ENCODE measurements at regions not wholly inside any gene's neighbourhood (a gene's known extent, or its start where the extent isn't known, plus 50 kb on each side); places are given as distances from the start of the nearest gene placed in this dataset.
"Not testable (repeated sequence)": the region's sequence is repeated elsewhere in the genome, so short reads cannot be mapped to it uniquely, and the experiment has no call there.

DNA sequence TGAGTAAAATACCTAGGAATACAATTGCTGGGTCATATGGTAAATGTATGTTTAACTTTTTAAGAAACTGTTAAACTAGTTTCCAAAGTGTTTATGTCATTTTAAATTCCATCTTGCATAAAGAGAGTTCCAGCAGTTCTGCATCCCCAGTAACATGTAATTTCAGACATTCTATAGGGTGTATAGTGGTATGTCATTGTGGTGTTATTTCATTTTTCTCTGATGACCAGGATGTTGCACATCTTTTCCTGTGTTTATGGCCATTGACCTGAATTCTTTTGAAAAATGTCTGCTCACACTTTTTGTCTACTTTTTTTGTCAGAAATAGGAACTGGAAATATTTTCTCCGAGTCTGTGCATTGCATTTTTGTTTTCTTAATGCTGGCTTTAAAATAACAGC, 128.9 kb downstream of the TMEM200A start:
- Histone ChIP-seq H3K27me3 (ENCODE audit: control insufficient read depth, insufficient read depth, low read length) (no peaks in the 10 kb centered on the region), H3K36me3 (ENCODE audit: control insufficient read depth, insufficient read depth, low read length) (no peaks in the 10 kb centered on the region), H3K4me3 (ENCODE audit: low read depth, low read length) (no peak overlapping the region)
- no peak for DNase-seq (ENCODE audit: low read depth)
- TF ChIP-seq, protein P1, sequence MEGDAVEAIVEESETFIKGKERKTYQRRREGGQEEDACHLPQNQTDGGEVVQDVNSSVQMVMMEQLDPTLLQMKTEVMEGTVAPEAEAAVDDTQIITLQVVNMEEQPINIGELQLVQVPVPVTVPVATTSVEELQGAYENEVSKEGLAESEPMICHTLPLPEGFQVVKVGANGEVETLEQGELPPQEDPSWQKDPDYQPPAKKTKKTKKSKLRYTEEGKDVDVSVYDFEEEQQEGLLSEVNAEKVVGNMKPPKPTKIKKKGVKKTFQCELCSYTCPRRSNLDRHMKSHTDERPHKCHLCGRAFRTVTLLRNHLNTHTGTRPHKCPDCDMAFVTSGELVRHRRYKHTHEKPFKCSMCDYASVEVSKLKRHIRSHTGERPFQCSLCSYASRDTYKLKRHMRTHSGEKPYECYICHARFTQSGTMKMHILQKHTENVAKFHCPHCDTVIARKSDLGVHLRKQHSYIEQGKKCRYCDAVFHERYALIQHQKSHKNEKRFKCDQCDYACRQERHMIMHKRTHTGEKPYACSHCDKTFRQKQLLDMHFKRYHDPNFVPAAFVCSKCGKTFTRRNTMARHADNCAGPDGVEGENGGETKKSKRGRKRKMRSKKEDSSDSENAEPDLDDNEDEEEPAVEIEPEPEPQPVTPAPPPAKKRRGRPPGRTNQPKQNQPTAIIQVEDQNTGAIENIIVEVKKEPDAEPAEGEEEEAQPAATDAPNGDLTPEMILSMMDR (IDR thresholded peaks at IDR 0.05; ENCODE audit: insufficient read depth, low read length, poor library complexity, severe bottlenecking) = no peak

- no peak for DNase-seq (ENCODE audit: low read depth)
- Histone ChIP-seq H3K27me3 (ENCODE audit: control insufficient read depth, insufficient read depth, low read length) (no peaks in the 10 kb centered on the region), H3K36me3 (ENCODE audit: control insufficient read depth, insufficient read depth, low read length) (no peaks in the 10 kb centered on the region), H3K4me3 (ENCODE audit: low read depth, low read length) (no peak overlapping the region)
- TF ChIP-seq, protein P1 (IDR thresholded peaks at IDR 0.05; ENCODE audit: insufficient read depth, low read length, poor library complexity, severe bottlenecking) = no peak
Measured at GRCh38 chr6:130500693-130501092, 134.9 kb downstream of the TMEM200A start.

- no peak for DNase-seq (ENCODE audit: low read depth)
- Histone ChIP-seq H3K36me3 (ENCODE audit: control insufficient read depth, insufficient read depth, low read length) (no peaks in the 10 kb centered on the region), H3K4me3 (ENCODE audit: low read depth, low read length) (no peak overlapping the region), H3K27me3 (ENCODE audit: control insufficient read depth, insufficient read depth, low read length) (no peaks in the 10 kb centered on the region)
- TF ChIP-seq, protein P1 (IDR thresholded peaks at IDR 0.05; ENCODE audit: insufficient read depth, low read length, poor library complexity, severe bottlenecking) = no peak
Measured at GRCh38 chr6:130503146-130503545, 137.3 kb downstream of the TMEM200A start.

- Histone ChIP-seq H3K36me3 (ENCODE audit: control insufficient read depth, insufficient read depth, low read length) (no peaks in the 10 kb centered on the region), H3K27me3 (ENCODE audit: control insufficient read depth, insufficient read depth, low read length) (no peaks in the 10 kb centered on the region), H3K4me3 (ENCODE audit: low read depth, low read length) (no peak overlapping the region)
- DNase-seq (ENCODE audit: low read depth) = no peak
- TF ChIP-seq, protein P1 (IDR thresholded peaks at IDR 0.05; ENCODE audit: insufficient read depth, low read length, poor library complexity, severe bottlenecking) = no peak
Measured at GRCh38 chr6:130505808-130506598, 140.2 kb downstream of the TMEM200A start.

GRCh38 chr6:130507005-130507665, 141.3 kb downstream of the TMEM200A start:
- H3K36me3 ChIP-seq (ENCODE audit: control insufficient read depth, insufficient read depth, low read length); H3K27me3 ChIP-seq (ENCODE audit: control insufficient read depth, insufficient read depth, low read length); H3K4me3 ChIP-seq (ENCODE audit: low read depth, low read length); DNase-seq (ENCODE audit: low read depth): not testable (repeated sequence)

DNA sequence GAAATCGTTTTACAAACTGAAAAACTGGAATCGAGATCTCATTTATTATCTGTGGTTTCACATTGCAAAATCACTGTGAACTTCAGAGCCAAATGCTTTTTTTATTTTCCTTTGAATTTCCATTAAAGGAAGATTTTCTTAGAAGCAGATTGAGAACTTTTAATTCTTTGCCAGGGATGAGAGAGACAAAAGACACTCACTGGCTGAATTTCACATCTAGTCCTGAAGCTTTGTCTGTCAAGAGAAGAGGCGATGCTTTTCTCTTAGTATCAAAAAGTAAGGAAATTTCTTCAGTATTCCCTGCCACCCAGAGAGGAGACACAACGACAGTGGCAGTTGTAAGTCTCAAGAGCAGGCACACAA, 141.8 kb downstream of the TMEM200A start:
- no peak for DNase-seq (ENCODE audit: low read depth)
- H3K4me3 ChIP-seq (ENCODE audit: low read depth, low read length) = no peak overlapping the region
- H3K36me3 ChIP-seq (ENCODE audit: control insufficient read depth, insufficient read depth, low read length) = no peaks in the 10 kb centered on the region
- no peaks in the 10 kb centered on the region for H3K27me3 ChIP-seq (ENCODE audit: control insufficient read depth, insufficient read depth, low read length)
- TF ChIP-seq, protein P1 (IDR thresholded peaks at IDR 0.05; ENCODE audit: insufficient read depth, low read length, poor library complexity, severe bottlenecking) = no peak

Measured in kidney epithelial cell (primary cell).